Medulla oblongata (tissue), 1 donor: ENCODE measurements at regions not wholly inside any gene's neighbourhood (a gene's known extent, or its start where the extent isn't known, plus 50 kb on each side); places are given as distances from the start of the nearest gene placed in this dataset.

Experiments used
- DNase-seq: peaks from one replicate; pipeline ENCODE4 v3.0.0-alpha.2; 2015; ENCODE audit errors: extremely low spot score

- no peak for DNase-seq
Measured at GRCh38 chr5:135219868-135220267, 179.2 kb downstream of the MACROH2A1 start.

- DNase-seq, result no peak
Measured at GRCh38 chr5:135218790-135219568, 180.1 kb downstream of the MACROH2A1 start.

GRCh38 chr5:135218486-135218755 lies 180.6 kb downstream of the MACROH2A1 start:
- DNase-seq, result no peak

- no peak for DNase-seq
Measured at GRCh38 chr5:135217669-135218485, 181.2 kb downstream of the MACROH2A1 start.

GRCh38 chr5:135216471-135217343 lies 182.3 kb downstream of the MACROH2A1 start:
- no peak for DNase-seq

- DNase-seq, result no peak
Measured at GRCh38 chr5:135215617-135216470, 181.8 kb upstream of the PITX1 start.

- DNase-seq, result peak; percentile 29
Measured at GRCh38 chr5:135214897-135215616, 181.0 kb upstream of the PITX1 start.

- no peak for DNase-seq
Measured at GRCh38 chr5:135213466-135214239, 179.6 kb upstream of the PITX1 start.

- no peak for DNase-seq
Measured at GRCh38 chr5:135213027-135213386, 179.0 kb upstream of the PITX1 start.

- no peak for DNase-seq
Measured at GRCh38 chr5:135212361-135213026, 178.5 kb upstream of the PITX1 start.

GRCh38 chr5:135211791-135212190 lies 177.8 kb upstream of the PITX1 start:
- no peak for DNase-seq

GRCh38 chr5:135211083-135211790 lies 177.2 kb upstream of the PITX1 start:
- no peak for DNase-seq

- DNase-seq, result no peak
Measured at GRCh38 chr5:135210286-135211055, 176.4 kb upstream of the PITX1 start.

GRCh38 chr5:135208903-135209721 lies 175.1 kb upstream of the PITX1 start:
- no peak for DNase-seq

GRCh38 chr5:135208555-135208902 lies 174.5 kb upstream of the PITX1 start:
- DNase-seq, result no peak

GRCh38 chr5:135207866-135208265 lies 173.8 kb upstream of the PITX1 start:
- DNase-seq, result no peak

- no peak for DNase-seq
Measured at GRCh38 chr5:135206862-135207261, 172.8 kb upstream of the PITX1 start.
